Endothelial cell of umbilical vein (primary cell): ENCODE measurements at regions not wholly inside any gene's neighbourhood (a gene's known extent, or its start where the extent isn't known, plus 50 kb on each side); places are given as distances from the start of the nearest gene placed in this dataset.

Experiments used
- EZH2 ChIP-seq: IDR thresholded peaks from 2 replicates; pipeline ENCODE4 v1.6.1; 2012; ENCODE audit warnings: borderline replicate concordance, low read depth, mild to moderate bottlenecking, moderate library complexity, low read length, inconsistent platforms; ENCODE audit not compliant: severe bottlenecking
- FOS ChIP-seq: IDR thresholded peaks from 2 replicates; pipeline ENCODE4 v1.6.1; 2011; ENCODE audit warnings: mild to moderate bottlenecking, low read length, moderate library complexity, borderline replicate concordance; ENCODE audit not compliant: insufficient read depth
- MYC ChIP-seq: IDR thresholded peaks from one replicate; pipeline ENCODE4 v1.6.1; 2011; ENCODE audit warnings: mild to moderate bottlenecking, low read depth, low read length
- POLR2A ChIP-seq: IDR thresholded peaks from 2 replicates; pipeline ENCODE4 v1.6.1; 2012; ENCODE audit warnings: low read depth, mild to moderate bottlenecking, control low read depth, low read length
- POLR2AphosphoS5 ChIP-seq: IDR thresholded peaks from 2 replicates; pipeline ENCODE4 v1.6.1; 2012; ENCODE audit warnings: low read depth, mild to moderate bottlenecking, control low read depth, low read length, moderate library complexity; ENCODE audit not compliant: insufficient read depth
- TF ChIP-seq, protein P1 (sequence below), 2 donors: IDR thresholded peaks; 1 replicate in 1 of 2; 2 replicates in 1 of 2; pipeline ENCODE4 v1.5.1; 2011; ENCODE audit warnings: low read length in 2 of 2, mild to moderate bottlenecking in 2 of 2, moderate library complexity in 2 of 2, control low read depth in 1 of 2, inconsistent platforms in 1 of 2, low read depth in 1 of 2; ENCODE audit not compliant: insufficient read depth in 1 of 2; ENCODE audit errors: extremely low read depth in 1 of 2
- TF ChIP-seq, protein P2 (sequence below): IDR thresholded peaks from 2 replicates; pipeline ENCODE4 v1.6.1; 2011; ENCODE audit not compliant: insufficient read depth, insufficient read length

DNA sequence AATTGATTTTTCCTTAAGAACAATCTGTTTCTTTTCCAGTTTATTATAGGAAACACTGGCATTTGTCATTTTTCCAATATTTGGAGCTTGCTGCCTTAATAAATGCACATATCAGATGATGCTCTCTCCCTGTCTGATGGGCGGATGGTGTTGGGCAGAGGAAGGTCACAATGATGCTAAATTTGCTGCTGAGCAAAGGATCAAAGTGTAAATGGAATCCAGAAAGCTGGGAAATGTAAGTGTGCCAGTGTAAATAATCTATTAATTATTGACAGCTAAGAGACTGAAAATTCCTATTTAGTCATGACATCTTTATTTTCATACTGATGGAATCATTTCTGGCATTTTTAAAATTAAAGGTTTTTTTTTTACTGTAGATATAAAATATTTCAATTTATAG is 243.2 kb downstream of the PTBP2 start:
- TF ChIP-seq, protein P1, sequence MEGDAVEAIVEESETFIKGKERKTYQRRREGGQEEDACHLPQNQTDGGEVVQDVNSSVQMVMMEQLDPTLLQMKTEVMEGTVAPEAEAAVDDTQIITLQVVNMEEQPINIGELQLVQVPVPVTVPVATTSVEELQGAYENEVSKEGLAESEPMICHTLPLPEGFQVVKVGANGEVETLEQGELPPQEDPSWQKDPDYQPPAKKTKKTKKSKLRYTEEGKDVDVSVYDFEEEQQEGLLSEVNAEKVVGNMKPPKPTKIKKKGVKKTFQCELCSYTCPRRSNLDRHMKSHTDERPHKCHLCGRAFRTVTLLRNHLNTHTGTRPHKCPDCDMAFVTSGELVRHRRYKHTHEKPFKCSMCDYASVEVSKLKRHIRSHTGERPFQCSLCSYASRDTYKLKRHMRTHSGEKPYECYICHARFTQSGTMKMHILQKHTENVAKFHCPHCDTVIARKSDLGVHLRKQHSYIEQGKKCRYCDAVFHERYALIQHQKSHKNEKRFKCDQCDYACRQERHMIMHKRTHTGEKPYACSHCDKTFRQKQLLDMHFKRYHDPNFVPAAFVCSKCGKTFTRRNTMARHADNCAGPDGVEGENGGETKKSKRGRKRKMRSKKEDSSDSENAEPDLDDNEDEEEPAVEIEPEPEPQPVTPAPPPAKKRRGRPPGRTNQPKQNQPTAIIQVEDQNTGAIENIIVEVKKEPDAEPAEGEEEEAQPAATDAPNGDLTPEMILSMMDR (IDR thresholded peaks at IDR 0.05; ENCODE audit: extremely low read depth in 1 of 2, insufficient read depth in 1 of 2, low read depth in 1 of 2, low read length in 2 of 2) = no peak
- TF ChIP-seq POLR2AphosphoS5 (no peak), EZH2 (no peak), POLR2A (no peak), FOS (no peak), MYC (no peak)
- TF ChIP-seq, protein P2, sequence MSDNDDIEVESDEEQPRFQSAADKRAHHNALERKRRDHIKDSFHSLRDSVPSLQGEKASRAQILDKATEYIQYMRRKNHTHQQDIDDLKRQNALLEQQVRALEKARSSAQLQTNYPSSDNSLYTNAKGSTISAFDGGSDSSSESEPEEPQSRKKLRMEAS = no peak
